Activated T-helper 2 cell treated with anti-CD3 and anti-CD28 coated beads, Interferon-gamma antibody, Interleukin-2, Interleukin-4, amounts not matched to agents 10 μg/mL and 5 μg/mL and 100 μg/mL, durations not matched to agents 14 hours and 24 hours and 36 hours (primary cell): ENCODE measurements at regions not wholly inside any gene's neighbourhood (a gene's known extent, or its start where the extent isn't known, plus 50 kb on each side); places are given as distances from the start of the nearest gene placed in this dataset.

ENCODE experiments used
- DNase-seq: peaks from one replicate; pipeline ENCODE4 v3.0.0; 2021; ENCODE audit warnings: low spot score
- H3K27ac Mint-ChIP-seq: one replicate; pipeline ENCODE4 v1.8.0; 2021; ENCODE audit warnings: mixed read lengths
- H3K27me3 Mint-ChIP-seq: one replicate; pipeline ENCODE4 v1.8.0; 2021; ENCODE audit warnings: low read depth, mixed read lengths
- H3K36me3 Mint-ChIP-seq: one replicate; pipeline ENCODE4 v1.8.0; 2021; ENCODE audit warnings: low read depth, mixed read lengths
- H3K4me1 Mint-ChIP-seq: one replicate; pipeline ENCODE4 v1.8.0; 2021; ENCODE audit warnings: low read depth, mixed read lengths
- H3K4me3 Mint-ChIP-seq: one replicate; pipeline ENCODE4 v1.8.0; 2021; ENCODE audit warnings: low read depth, mild to moderate bottlenecking, moderate library complexity, mixed read lengths
- H3K9me3 Mint-ChIP-seq: one replicate; pipeline ENCODE4 v1.8.0; 2021; ENCODE audit warnings: mixed read lengths
- intact Hi-C: fragments of 100-400 bp; cut with micrococcal nuclease; formaldehyde crosslinking; loops from one replicate; pipeline ENCODE4 v1.15.1; 2023

GRCh38 chr2:177314722-177315264 is 50.3 kb upstream of the NFE2L2 start:
- intact Hi-C loops, result no loop called here
- no peak for DNase-seq
- Mint-ChIP-seq H3K27ac (no peak overlapping the region), H3K27me3 (no peaks in the 10 kb centered on the region), H3K9me3 (peaks cover 11% of the 10 kb centered on the region), H3K36me3 (peaks cover 10% of the 10 kb centered on the region), H3K4me1 (peaks cover 17% of the 10 kb centered on the region), H3K4me3 (no peak overlapping the region)

- no peaks in the 10 kb centered on the region for H3K27me3 Mint-ChIP-seq
- H3K36me3 Mint-ChIP-seq, result peaks cover 10% of the 10 kb centered on the region
- peaks cover 14% of the 10 kb centered on the region for H3K4me1 Mint-ChIP-seq
- H3K9me3 Mint-ChIP-seq, result peaks cover 11% of the 10 kb centered on the region
- H3K27ac Mint-ChIP-seq, result no peak overlapping the region
- no peak for DNase-seq
- H3K4me3 Mint-ChIP-seq, result no peak overlapping the region
- intact Hi-C loops, result no loop called here
Measured at GRCh38 chr2:177315364-177315763, 50.8 kb upstream of the NFE2L2 start.

- Mint-ChIP-seq H3K36me3 (peaks cover 9% of the 10 kb centered on the region), H3K4me3 (no peak overlapping the region), H3K27me3 (no peaks in the 10 kb centered on the region), H3K4me1 (peaks cover 6% of the 10 kb centered on the region), H3K9me3 (peaks cover 11% of the 10 kb centered on the region), H3K27ac (no peak overlapping the region)
- DNase-seq, result no peak
- intact Hi-C loops, result no loop called here
Measured at GRCh38 chr2:177316756-177317155, 52.2 kb upstream of the NFE2L2 start.

GRCh38 chr2:177317443-177317842 is 52.9 kb upstream of the NFE2L2 start:
- intact Hi-C loops, result no loop called here
- Mint-ChIP-seq H3K4me1 (peaks cover 5% of the 10 kb centered on the region), H3K4me3 (no peak overlapping the region), H3K9me3 (peaks cover 6% of the 10 kb centered on the region), H3K27ac (no peak overlapping the region), H3K36me3 (peaks cover 9% of the 10 kb centered on the region), H3K27me3 (no peaks in the 10 kb centered on the region)
- DNase-seq, result no peak

- Mint-ChIP-seq H3K27ac (no peak overlapping the region), H3K9me3 (peaks cover 2% of the 10 kb centered on the region), H3K36me3 (peaks cover 11% of the 10 kb centered on the region), H3K27me3 (no peaks in the 10 kb centered on the region), H3K4me1 (peaks cover 5% of the 10 kb centered on the region), H3K4me3 (no peak overlapping the region)
- no peak for DNase-seq
- intact Hi-C loops, result no loop called here
Measured at GRCh38 chr2:177317857-177318256, 53.3 kb upstream of the NFE2L2 start.

- Mint-ChIP-seq H3K9me3 (no peaks in the 10 kb centered on the region), H3K27me3 (no peaks in the 10 kb centered on the region), H3K36me3 (peaks cover 17% of the 10 kb centered on the region), H3K4me3 (no peak overlapping the region), H3K4me1 (peaks cover 2% of the 10 kb centered on the region), H3K27ac (no peak overlapping the region)
- DNase-seq, result no peak
- intact Hi-C loops, result no loop called here
Measured at GRCh38 chr2:177318613-177319012, 54.1 kb upstream of the NFE2L2 start.

GRCh38 chr2:177320596-177320995 is 56.1 kb upstream of the NFE2L2 start:
- Mint-ChIP-seq H3K9me3 (no peaks in the 10 kb centered on the region), H3K4me1 (peaks cover 4% of the 10 kb centered on the region), H3K27ac (no peak overlapping the region), H3K4me3 (no peak overlapping the region), H3K27me3 (no peaks in the 10 kb centered on the region), H3K36me3 (peaks cover 21% of the 10 kb centered on the region)
- intact Hi-C loops, result no loop called here
- no peak for DNase-seq

GRCh38 chr2:177322801-177323261 is 58.3 kb upstream of the NFE2L2 start:
- Mint-ChIP-seq H3K27ac (no peak overlapping the region), H3K4me3 (no peak overlapping the region), H3K36me3 (peaks cover 21% of the 10 kb centered on the region), H3K4me1 (peaks cover 4% of the 10 kb centered on the region), H3K27me3 (no peaks in the 10 kb centered on the region), H3K9me3 (no peaks in the 10 kb centered on the region)
- intact Hi-C loops, result no loop called here
- DNase-seq, result no peak

- intact Hi-C loops, result no loop called here
- H3K9me3 Mint-ChIP-seq, result no peaks in the 10 kb centered on the region
- H3K4me3 Mint-ChIP-seq, result no peak overlapping the region
- H3K27ac Mint-ChIP-seq, result no peak overlapping the region
- no peak for DNase-seq
- peaks cover 7% of the 10 kb centered on the region for H3K4me1 Mint-ChIP-seq
- peaks cover 17% of the 10 kb centered on the region for H3K36me3 Mint-ChIP-seq
- no peaks in the 10 kb centered on the region for H3K27me3 Mint-ChIP-seq
Measured at GRCh38 chr2:177324797-177325196, 60.3 kb upstream of the NFE2L2 start.

- no peaks in the 10 kb centered on the region for H3K27me3 Mint-ChIP-seq
- H3K4me1 Mint-ChIP-seq, result peaks cover 7% of the 10 kb centered on the region
- no peak overlapping the region for H3K4me3 Mint-ChIP-seq
- H3K27ac Mint-ChIP-seq, result no peak overlapping the region
- DNase-seq, result no peak
- peaks cover 17% of the 10 kb centered on the region for H3K36me3 Mint-ChIP-seq
- H3K9me3 Mint-ChIP-seq, result no peaks in the 10 kb centered on the region
- intact Hi-C loops, result no loop called here
Measured at GRCh38 chr2:177325554-177325953, 61.0 kb upstream of the NFE2L2 start.

- intact Hi-C loops, result no loop called here
- no peak for DNase-seq
- no peak overlapping the region for H3K27ac Mint-ChIP-seq
- no peaks in the 10 kb centered on the region for H3K27me3 Mint-ChIP-seq
- H3K4me3 Mint-ChIP-seq, result no peak overlapping the region
- H3K4me1 Mint-ChIP-seq, result peaks cover 7% of the 10 kb centered on the region
- H3K9me3 Mint-ChIP-seq, result no peaks in the 10 kb centered on the region
- peaks cover 13% of the 10 kb centered on the region for H3K36me3 Mint-ChIP-seq
Measured at GRCh38 chr2:177326005-177326404, 61.5 kb upstream of the NFE2L2 start.

- Mint-ChIP-seq H3K9me3 (no peaks in the 10 kb centered on the region), H3K36me3 (peaks cover 12% of the 10 kb centered on the region), H3K27ac (no peak overlapping the region), H3K4me1 (peaks cover 7% of the 10 kb centered on the region), H3K4me3 (no peak overlapping the region), H3K27me3 (no peaks in the 10 kb centered on the region)
- DNase-seq, result no peak
- intact Hi-C loops, result no loop called here
Measured at GRCh38 chr2:177326591-177326990, 62.1 kb upstream of the NFE2L2 start.

- no peak for DNase-seq
- no peaks in the 10 kb centered on the region for H3K27me3 Mint-ChIP-seq
- H3K9me3 Mint-ChIP-seq, result no peaks in the 10 kb centered on the region
- peaks cover 12% of the 10 kb centered on the region for H3K36me3 Mint-ChIP-seq
- H3K4me1 Mint-ChIP-seq, result peaks cover 10% of the 10 kb centered on the region
- no peak overlapping the region for H3K4me3 Mint-ChIP-seq
- intact Hi-C loops, result no loop called here
- no peak overlapping the region for H3K27ac Mint-ChIP-seq
Measured at GRCh38 chr2:177327009-177327408, 62.5 kb upstream of the NFE2L2 start.

- Mint-ChIP-seq H3K4me3 (no peak overlapping the region), H3K27me3 (no peaks in the 10 kb centered on the region), H3K27ac (no peak overlapping the region), H3K4me1 (peaks cover 13% of the 10 kb centered on the region), H3K36me3 (peaks cover 8% of the 10 kb centered on the region), H3K9me3 (no peaks in the 10 kb centered on the region)
- no peak for DNase-seq
- intact Hi-C loops, result no loop called here
Measured at GRCh38 chr2:177328056-177328455, 63.5 kb upstream of the NFE2L2 start.
